Mesothelial cell of epicardium (in vitro differentiated cells): ENCODE measurements at regions not wholly inside any gene's neighbourhood (a gene's known extent, or its start where the extent isn't known, plus 50 kb on each side); places are given as distances from the start of the nearest gene placed in this dataset.

ENCODE experiments used
- DNase-seq, 2 experiments: peaks; one replicate each; pipeline ENCODE4 v3.0.0; 2021; ENCODE audit warnings: low spot score in 2 of 2; ENCODE audit not compliant: unreplicated experiment in 2 of 2
- H3K27ac Mint-ChIP-seq: 2 replicates; pipeline ENCODE4 v1.8.0; 2021; ENCODE audit warnings: mixed read lengths
- H3K27me3 Mint-ChIP-seq: 2 replicates; pipeline ENCODE4 v1.8.0; 2021; ENCODE audit warnings: low read depth, mixed read lengths
- H3K36me3 Mint-ChIP-seq: 2 replicates; pipeline ENCODE4 v1.8.0; 2021; ENCODE audit warnings: mixed read lengths
- H3K4me1 Mint-ChIP-seq: 2 replicates; pipeline ENCODE4 v1.8.0; 2021; ENCODE audit warnings: mixed read lengths
- H3K4me3 Mint-ChIP-seq: 2 replicates; pipeline ENCODE4 v1.8.0; 2021; ENCODE audit warnings: mild to moderate bottlenecking, moderate library complexity, mixed read lengths
- H3K9me3 Mint-ChIP-seq: 2 replicates; pipeline ENCODE4 v1.8.0; 2021; ENCODE audit warnings: mixed read lengths
- CTCF ChIP-seq: fragments of 200-600 bp; sonication (generic); IDR thresholded peaks from one replicate; pipeline ENCODE4 v1.5.0; 2021; ENCODE audit warnings: antibody characterized with exemption; ENCODE audit not compliant: unreplicated experiment

GRCh38 chr22:23503736-23504440 lies 76.2 kb downstream of the IGLL1 start:
- H3K27me3 Mint-ChIP-seq, result no peaks in the 10 kb centered on the region
- peaks cover 50% of the 10 kb centered on the region for H3K4me1 Mint-ChIP-seq
- no peak overlapping the region for H3K4me3 Mint-ChIP-seq
- H3K27ac Mint-ChIP-seq, result peak overlapping the region; percentile 95
- no peaks in the 10 kb centered on the region for H3K36me3 Mint-ChIP-seq
- no peak for DNase-seq
- H3K9me3 Mint-ChIP-seq, result no peaks in the 10 kb centered on the region
- TF ChIP-seq CTCF, result no peak

GRCh38 chr22:23503142-23503541 lies 76.9 kb downstream of the IGLL1 start:
- Mint-ChIP-seq H3K36me3 (no peaks in the 10 kb centered on the region), H3K9me3 (no peaks in the 10 kb centered on the region), H3K4me3 (no peak overlapping the region), H3K27ac (peak overlapping the region; percentile 95), H3K27me3 (no peaks in the 10 kb centered on the region), H3K4me1 (peaks cover 54% of the 10 kb centered on the region)
- DNase-seq, result no peak
- no peak for TF ChIP-seq CTCF

- H3K4me3 Mint-ChIP-seq, result no peak overlapping the region
- no peak for DNase-seq
- no peak for TF ChIP-seq CTCF
- no peaks in the 10 kb centered on the region for H3K36me3 Mint-ChIP-seq
- H3K27ac Mint-ChIP-seq, result no peak overlapping the region
- no peaks in the 10 kb centered on the region for H3K9me3 Mint-ChIP-seq
- H3K4me1 Mint-ChIP-seq, result peaks cover 44% of the 10 kb centered on the region
- H3K27me3 Mint-ChIP-seq, result no peaks in the 10 kb centered on the region
Observed at GRCh38 chr22:23501708-23502107, 78.4 kb downstream of the IGLL1 start.

- DNase-seq, result no peak
- Mint-ChIP-seq H3K27me3 (no peaks in the 10 kb centered on the region), H3K9me3 (no peaks in the 10 kb centered on the region), H3K27ac (peak overlapping the region; percentile 82), H3K4me1 (peaks cover 45% of the 10 kb centered on the region), H3K4me3 (no peak overlapping the region), H3K36me3 (no peaks in the 10 kb centered on the region)
- TF ChIP-seq CTCF, result no peak
Observed at GRCh38 chr22:23501261-23501619, 78.8 kb downstream of the IGLL1 start.

GRCh38 chr22:23500508-23501260 lies 79.4 kb downstream of the IGLL1 start:
- no peak for DNase-seq
- no peak for TF ChIP-seq CTCF
- H3K9me3 Mint-ChIP-seq, result no peaks in the 10 kb centered on the region
- no peaks in the 10 kb centered on the region for H3K27me3 Mint-ChIP-seq
- H3K36me3 Mint-ChIP-seq, result no peaks in the 10 kb centered on the region
- no peak overlapping the region for H3K4me3 Mint-ChIP-seq
- peaks cover 48% of the 10 kb centered on the region for H3K4me1 Mint-ChIP-seq
- H3K27ac Mint-ChIP-seq, result peak overlapping the region; percentile 92
